ENCODE measurements at regions not wholly inside any gene's neighbourhood (a gene's known extent, or its start where the extent isn't known, plus 50 kb on each side); places are given as distances from the start of the nearest gene placed in this dataset.
"Not testable (repeated sequence)": the region's sequence is repeated elsewhere in the genome, so short reads cannot be mapped to it uniquely, and the experiment has no call there.

DNA sequence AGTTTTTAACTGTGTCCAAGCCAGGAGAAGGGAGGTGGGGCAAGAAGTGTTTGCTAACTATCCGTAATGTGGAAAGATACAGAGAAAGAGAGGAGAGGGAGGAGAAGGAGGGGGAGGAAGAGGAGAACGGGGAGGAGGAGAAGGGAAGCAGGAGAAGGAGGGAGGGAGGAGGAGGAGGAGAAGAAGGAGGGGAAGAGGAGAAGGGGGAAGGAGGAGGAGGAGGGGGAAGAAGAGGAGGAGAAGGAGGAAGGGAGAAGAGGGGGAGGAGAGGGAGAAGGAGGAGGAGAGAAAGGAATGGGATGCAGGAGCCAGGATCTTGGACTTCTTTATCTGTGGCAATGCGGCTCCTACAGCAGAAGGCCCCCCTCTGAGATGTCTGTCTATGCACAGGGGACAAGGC lies 510.3 kb upstream of the CCDC196 start:
- DNase-seq, result no peak

DNA sequence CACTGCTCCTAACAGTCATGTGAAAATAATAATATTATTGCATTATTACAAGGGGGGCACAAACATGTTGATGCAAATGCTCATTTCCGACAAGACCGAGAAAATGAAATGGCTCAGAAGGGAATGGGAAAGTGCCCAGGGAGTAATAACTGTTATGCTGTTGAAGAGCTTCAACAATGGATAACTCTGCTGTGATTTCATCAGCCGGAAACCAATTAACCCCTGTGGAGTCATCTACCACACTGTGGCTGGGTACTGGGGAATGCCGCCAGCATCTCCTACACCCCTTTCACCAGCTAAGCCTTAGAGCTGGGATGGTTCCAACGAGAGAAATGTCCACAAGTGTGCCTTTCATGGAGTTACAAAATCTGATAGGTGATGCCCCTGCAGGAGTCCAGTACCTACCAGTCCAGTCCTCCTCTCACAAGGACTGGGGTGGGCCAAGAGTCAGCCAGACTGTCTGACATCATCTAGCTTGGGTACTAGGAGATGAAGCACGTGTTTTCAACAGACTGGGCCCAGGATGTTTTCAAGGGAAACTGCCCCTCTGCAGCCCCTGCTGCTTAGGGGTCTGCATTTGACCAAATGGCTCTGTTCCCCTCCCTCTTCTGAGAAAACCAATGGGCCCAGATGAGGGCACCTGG lies 509.3 kb upstream of the CCDC196 start:
- DNase-seq, result no peak

DNA sequence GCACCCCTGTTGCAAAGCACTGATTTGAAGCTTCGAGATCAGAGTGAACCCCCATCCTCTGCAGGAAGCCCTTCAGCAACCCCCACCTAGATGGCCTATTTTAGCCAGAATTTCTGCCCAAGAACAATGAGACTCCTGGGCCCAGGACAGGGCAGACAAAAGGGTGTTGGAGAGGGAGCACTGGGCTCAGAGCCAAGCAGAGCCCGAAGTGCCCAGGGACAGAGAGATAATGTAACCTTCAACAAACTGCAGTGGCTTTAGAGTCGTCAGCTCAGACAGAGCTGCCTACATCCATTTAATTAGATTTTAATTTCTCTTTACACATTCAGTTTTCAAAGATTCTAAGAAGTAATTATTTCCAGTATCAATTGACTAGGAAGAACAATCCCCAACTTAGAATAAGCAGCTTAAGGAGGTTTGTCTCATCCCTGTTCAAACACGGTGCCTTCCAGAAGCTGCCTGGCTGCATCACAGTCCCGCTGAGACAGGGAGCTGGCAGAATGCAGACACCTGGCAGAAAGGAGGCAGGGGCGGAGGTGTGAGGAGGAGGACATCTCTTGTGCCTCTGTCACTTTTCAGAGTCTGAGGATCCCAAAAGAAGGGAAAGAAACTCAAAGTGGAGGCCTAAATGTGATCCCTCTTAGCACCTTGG lies 504.9 kb upstream of the CCDC196 start:
- DNase-seq, result no peak

DNA sequence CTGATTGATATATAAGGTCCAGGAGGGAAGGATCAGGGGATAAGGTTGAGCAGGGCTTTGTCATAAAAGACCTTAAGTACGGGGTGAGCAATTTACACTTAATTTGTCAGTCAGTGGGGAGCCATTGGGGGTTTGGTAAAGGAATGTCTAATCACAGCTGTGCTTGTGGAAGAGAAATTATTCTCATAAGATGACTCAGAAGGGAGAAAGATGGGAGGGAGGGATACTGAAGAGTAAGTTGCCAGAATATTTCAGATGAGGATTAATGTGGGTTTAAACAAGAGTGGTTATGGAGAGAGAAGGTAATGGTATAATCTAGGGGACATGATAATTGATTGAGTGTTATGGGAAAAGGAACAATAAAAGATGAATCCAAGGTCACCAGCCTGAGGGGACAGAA lies 500.1 kb upstream of the CCDC196 start:
- no peak for DNase-seq

DNA sequence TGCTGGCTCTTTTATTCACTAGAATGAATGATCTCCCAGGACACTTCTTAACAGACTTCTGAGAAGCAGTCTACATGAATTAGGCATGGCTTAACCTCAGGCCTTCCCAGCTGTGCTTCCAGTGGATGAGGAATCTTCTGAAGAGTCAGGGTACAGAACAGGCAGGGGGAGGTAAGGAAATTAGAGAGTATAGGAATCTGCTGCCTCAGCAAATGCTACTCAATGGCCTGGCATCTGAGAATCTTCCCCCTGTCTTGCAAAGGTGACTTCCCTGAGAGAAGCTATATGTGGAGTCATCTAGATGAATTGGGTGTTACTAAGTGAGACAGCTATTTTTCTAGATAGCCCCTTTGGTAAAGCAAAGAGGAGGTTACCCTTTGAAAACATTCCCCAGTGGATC lies 496.2 kb upstream of the CCDC196 start:
- no peak for DNase-seq

DNA sequence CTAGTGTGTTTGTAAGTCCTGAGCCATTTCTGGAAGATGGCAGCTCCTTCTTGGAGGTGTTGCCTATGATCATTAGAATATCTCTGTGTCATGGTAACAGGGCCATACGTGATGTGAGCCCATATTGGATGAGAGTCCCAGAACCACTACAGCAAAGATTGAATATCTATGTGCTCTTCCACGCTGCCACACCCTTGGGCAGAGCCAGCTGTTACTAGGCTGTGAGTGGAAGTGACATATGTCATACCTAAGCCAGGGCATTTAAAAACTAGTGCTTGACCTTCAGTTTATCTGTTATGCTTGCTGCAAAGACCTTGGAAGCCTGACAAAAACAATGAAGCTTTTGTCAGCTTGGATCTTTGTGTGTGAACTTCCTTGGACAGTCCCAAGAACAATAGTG lies 495.1 kb upstream of the CCDC196 start:
- no peak for DNase-seq

DNA sequence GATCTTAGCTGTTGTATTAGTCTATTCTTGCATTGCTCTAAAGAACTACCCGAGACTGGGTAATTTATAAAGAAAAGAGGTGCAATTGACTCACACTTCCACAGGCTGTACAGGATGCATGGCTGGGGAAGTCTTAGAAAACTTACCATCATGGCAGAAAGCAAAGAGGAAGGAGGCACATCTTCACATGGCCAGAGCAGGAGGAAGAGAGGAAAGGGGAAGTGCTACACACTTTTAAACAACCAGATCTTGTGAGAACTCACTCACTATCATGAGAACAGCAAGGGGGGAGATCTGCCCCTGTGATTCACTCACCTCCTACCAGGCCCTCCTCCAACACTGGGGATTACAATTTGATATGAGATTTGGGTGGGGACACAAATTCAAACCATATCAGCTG lies 494.2 kb upstream of the CCDC196 start:
- DNase-seq, result not testable (repeated sequence)

DNA sequence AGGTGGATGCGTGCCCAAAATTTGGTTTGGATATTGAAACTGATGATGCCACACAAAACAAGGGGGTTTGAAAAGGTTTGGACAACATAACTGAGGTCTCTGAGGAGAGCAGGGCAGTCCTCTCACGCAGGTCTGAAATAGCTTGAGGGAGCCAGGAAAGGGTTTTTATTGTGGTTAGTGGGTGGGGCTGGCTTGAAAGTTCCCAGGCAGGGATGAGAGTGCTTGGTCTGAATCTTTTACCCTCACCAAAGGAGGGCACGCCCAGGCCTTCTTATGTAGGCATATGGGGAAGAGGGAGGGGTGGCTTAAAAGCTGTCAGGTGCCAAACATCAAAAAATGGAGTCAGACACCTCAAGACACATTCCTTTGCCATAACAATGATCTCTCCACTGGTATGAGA lies 493.1 kb upstream of the CCDC196 start:
- no peak for DNase-seq

DNA sequence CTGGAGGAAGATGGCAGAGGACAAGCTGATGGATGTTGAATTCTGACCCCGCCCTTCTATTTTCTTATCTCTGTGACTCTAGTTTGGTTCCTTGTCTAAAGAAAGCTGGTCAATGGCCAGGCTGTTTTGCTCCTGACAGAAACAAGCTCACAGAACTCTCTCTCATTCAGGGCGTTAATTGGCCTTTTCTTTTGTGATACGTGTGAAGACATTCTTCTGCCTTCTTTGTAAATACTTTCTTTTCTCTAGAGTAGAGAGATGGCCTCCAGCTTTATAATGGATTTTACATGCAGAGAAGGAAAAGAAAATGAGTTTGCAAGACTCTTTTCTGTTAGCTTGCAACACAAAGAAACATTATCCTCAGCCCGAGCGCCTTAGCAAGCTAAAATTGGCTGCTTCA lies 492.2 kb upstream of the CCDC196 start:
- DNase-seq, result no peak

DNA sequence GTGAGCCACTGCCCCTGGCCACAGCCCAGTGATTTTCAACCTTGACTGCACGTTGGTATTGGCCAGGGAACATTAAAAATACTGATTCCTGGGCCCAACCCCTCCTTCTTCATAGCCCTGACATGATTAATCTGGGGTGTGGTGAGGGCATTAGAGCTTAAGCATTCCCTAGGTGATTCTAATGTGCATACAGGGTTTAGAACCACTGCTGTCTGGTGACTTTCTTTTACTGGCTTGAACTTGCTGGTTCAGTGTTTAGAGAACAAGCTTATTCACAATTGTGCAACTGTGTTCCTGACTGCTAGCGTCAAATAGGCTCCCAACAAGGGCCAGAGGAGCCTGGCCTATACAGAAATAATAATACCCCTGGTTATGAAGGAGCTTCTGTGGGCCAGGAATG lies 488.8 kb upstream of the CCDC196 start:
- DNase-seq, result no peak

DNA sequence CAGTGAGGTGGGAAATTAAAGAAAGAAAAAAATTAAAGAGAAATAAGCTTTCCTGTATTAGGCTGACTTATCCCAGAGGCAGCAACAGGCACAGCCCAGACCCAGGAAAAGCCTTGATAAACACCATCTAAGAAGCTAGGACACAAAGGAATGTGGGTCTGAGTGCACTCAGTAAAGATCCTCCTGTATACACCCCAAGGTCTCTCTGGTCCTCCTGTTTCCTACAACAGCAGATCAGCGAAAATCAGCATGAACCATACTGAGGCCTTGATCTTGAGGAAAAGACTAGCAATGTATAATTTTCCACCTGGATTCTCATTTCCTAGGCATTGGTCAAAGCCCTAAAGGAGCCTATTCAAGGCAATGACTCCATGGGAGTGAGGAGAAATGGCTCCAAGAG lies 486.3 kb upstream of the CCDC196 start:
- DNase-seq, result no peak

DNA sequence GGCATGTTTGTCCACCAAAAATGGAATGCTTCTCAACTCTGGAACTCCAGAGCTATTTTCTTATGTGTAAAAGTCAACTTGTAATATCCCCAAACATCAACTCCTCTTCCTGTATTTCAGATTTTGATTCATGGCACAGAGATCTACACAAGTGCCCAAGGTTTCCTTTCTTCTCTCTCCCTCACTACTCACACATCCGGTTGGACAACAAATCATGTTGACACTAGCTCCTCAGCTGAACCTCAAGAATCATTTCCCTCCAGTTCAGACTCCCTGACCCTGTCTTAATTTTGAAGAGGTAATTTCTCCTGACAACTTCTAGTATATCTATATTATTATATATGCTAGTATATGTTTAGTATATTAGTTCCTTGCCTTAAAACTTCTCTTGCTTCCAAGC lies 485.4 kb upstream of the CCDC196 start:
- DNase-seq, result no peak

DNA sequence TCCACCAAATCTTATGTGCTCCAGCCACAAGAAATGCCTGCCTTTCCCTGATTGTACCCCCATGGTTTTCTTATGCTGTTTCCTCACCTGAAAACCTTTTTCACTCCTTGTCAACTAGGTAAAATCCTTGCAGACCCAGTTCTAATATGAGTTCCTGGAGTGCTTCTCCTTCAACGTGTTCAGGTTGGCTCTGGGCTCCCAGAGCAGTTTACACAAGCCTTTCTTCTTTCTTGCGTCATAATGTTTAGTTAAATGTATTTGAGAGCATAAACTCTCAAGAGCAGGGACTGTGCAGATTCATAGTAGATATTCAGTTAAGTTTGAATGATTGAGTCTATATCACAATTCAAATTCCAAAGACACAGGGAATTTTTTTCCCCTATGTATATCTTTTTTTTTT lies 484.8 kb upstream of the CCDC196 start:
- DNase-seq, result no peak

DNA sequence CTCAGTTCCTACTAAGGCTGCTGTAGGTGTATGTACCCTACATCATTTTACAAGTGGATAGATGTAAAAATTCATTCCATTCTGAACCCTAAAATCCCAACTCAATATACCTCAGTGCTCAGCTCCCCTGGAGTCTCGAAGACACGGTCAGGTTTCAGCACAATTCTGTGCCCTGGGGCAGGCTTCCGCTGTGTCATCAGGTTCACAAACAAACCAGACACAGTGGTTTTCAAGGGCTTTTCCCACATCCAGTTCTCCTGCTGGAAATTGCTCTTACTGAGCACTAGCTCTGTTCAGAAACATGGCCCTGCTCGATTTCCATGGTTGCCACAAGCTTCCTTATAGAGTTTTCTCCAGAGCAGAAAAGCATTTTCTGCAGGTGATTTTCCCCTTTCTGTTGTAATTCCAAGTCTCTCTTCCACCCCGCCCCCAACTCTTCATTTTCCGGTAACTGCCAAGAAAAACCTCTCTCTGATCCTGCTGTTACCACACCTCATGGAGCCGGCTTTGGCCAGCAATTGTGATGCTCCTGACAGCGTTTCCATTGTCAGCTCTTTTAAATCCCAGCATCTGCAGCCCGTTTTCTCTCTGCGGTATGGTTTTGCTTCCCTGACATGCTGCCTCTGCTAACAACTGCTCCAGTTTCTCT lies 483.0 kb upstream of the CCDC196 start:
- no peak for DNase-seq

DNA sequence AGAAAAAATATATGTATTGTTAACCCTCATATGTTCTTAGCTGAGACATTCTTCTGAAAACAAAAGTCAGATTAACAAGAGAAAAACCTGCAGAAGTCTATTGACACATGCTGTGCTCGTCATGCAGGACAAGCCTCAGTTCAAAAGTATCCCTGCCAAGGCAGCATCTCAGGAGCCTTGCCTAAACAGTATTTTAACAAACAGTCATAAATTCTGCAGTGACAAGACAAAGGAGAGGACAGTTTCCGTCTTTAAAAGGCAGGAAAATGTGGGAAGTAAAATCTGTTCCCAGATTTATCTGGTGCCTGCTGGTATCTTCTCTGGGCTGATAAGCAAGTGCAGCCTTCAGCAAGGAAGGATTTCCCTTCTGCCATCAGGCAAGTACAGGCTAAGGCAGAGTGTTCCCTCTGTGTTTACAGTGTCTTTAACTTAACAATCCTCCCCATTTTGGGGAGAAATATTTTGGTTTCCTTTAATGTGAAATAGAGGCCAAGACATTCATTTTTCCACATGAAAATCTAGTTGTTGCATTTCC lies 480.2 kb upstream of the CCDC196 start:
- DNase-seq, result no peak

DNA sequence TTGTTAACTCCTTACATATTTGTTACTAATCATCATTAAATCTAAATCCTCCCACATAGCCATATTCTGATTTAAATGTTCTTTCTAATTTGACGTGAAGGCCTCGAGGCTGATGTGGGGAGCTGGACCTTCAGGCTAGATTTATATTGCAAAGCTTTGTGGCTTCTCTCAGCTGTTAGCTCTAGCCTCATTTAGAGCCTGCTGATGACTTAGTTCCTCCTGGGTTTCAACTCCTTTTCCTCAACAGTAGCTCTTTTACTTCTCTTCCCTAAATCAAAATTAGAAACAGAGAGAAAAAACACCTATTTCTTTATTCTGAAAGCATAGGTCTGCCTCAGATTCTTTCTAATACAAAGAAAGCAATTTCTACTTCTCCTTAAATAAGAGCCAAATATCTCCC lies 477.5 kb upstream of the CCDC196 start:
- DNase-seq, result no peak

DNA sequence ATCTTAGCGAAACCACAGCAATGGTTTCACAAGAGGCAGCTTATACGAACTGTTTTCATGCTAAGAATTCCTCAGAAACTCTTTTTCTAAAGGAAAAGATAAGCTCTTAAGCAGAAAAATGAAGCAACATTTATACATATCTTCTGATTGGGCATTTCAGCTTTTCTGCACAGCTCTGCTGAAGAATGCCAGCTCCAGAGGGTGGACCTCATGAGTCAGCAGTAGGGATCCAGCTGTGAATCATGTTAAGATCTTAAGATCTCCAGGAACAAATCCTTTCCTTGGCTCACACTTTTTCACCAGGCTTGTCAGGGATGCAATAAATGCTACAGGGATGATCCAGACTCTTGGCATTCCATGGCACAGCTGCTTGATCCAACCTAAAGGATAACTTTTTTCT lies 477.1 kb upstream of the CCDC196 start:
- DNase-seq, result no peak

DNA sequence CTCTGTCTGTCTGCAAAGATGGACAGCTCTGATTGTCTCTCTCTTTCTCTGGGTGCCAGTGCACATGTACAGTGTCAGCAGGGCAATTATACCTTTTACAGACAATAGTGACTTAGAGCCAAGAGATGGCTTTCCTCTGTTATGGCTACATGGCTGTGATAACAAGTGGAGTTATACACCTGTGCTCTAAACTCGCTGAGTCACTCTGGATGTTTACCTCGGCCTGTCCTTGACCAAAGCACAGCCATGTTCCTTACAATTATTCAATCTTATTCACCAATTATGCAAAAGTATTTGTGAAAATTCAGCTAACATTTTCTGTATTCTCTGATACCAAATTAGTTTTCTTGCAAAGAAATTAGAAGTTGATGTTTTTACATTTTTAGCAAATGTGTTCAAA lies 475.5 kb upstream of the CCDC196 start:
- DNase-seq, result no peak

DNA sequence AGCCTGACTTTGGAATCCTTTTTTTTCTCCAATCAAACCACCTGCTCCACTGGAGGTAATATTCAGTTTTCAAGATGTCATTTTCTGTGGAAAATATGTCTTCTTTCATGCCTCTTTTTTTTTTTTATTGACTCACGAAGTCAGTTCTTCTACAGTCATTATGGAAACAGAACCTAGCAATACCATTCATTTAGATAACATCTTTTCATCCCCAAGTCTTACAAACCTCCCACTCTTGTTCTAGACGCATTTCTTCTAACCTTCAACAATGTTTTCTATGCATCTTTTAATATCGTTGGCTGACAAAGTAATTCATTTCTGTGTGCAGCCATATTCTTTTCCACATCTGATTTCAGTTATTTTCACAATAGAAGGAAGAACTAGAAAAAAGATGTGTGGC lies 474.3 kb upstream of the CCDC196 start:
- DNase-seq, result no peak

DNA sequence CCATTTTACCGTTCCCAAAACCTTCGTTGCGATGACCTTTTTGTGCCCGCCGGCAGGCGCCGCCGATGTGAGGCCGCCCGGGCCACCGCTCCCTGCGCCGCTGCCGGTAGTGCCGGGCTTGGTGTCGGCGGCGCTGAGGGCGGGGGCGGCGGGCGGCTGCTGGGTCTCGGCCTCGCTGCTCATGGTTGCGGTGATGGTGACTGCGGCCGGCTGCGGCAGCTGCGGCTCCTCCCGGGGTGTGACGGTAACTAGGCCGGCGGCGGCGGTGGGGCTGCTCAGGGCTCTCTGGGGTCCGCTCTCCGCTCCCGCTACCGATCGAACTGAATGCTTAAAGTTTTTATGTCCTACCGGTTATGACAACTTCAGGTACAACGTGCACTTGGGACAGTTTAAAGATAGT lies 472.6 kb upstream of the CCDC196 start:
- not testable (repeated sequence) for DNase-seq

DNA sequence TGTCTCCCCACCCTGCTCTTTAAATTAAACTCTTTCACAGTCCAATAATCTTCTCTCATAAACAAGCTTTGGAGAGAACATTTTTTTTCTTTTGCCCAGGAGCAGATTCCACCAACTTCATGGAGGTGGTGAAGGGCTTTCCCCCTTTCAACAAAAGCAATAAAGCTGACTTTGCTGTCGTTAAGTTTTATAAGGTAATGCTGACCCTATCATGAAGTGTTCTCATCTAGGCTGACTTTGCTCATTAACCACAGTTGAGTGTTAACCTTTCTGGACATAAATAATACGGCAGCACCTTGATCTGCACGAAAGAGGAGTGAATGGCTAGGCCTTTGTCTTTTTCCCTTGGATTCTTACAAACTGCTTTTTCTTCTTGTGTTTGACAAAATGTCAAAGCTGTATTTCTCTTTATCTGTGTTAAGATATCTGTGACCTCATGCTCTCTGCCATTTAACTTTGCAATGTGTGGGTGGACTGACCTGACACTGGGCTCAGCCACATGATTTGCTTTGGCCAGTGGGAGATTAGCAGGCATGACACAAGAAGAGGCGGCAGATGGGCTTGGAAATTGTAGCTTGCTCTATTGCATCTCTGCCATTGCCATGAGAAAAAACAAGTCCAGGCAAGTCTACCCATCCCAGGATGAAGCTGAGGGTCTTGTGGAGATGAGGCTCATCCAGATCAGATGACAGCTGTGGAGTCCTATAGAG lies 470.9 kb upstream of the CCDC196 start:
- no peak for DNase-seq

DNA sequence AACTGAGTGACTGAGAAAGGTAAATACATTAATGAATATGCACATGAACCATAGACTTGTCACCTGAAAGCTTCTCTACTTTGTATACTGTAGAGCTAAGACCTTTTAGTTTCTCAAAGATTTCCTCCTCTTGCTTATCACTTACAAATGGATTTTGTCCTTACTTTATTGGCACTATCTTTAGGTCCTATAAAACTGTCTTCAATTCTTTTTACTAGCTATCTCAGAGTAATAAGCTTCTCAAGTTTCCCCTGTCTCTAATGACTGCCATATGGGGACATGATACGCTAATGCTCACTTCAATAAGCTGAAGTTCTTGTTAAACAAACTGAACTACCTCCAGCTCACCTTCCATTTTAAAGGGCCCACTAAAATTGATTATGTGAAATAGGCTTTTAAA lies 468.2 kb upstream of the CCDC196 start:
- no peak for DNase-seq

DNA sequence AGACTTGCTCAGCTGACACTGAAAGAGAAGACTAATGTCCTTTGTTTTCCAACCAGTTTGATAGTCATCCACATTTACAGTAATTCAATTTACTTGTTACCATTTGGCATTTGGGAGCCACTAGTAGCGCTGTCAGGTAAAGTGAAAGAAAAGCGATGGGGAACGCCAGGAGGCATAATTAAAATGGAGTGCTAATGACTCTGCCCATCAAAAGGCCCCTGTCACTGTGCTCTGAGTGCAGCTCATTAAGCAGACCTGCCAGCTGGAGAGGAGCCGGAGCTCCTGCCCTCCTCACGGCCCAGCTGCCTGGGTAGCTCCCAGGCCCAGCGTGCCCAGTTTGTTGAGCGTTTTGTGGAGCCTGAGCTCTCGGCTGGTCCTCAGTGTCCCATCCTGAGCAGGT lies 463.6 kb upstream of the CCDC196 start:
- DNase-seq, result no peak

DNA sequence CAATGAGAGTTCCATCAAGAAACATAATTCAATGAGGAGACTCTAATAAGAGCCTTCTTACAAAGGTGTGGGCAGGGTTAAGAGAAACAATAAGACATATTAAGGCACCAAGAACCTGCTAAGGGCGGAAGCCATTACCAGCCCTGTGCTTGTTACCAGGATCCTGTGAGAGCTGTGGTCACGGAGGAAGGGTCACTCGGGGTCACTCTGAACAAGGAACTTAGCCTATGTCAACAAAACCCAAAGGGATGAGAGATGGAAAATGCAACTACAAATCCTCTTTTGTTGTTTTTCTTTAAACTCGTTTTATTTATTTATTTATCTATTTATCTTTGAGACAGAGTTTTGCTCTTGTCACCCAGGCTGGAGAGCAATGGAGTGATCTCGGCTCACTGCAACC lies 460.4 kb upstream of the CCDC196 start:
- DNase-seq, result no peak
